Loucy (cell line): ENCODE measurements at regions not wholly inside any gene's neighbourhood (a gene's known extent, or its start where the extent isn't known, plus 50 kb on each side); places are given as distances from the start of the nearest gene placed in this dataset.

Source experiments
- CTCF ChIP-seq: fragments of 200-600 bp; sonication (generic); conservative IDR thresholded peaks from 2 replicates; pipeline ENCODE4 v1.5.1; 2014; ENCODE audit warnings: mild to moderate bottlenecking, antibody characterized with exemption, low read length
- EZH2phosphoT487 ChIP-seq: fragments of 200-600 bp; IDR thresholded peaks from 2 replicates; pipeline ENCODE4 v1.6.1; 2018; ENCODE audit warnings: antibody characterized with exemption, mild to moderate bottlenecking, moderate library complexity, borderline replicate concordance

- TF ChIP-seq CTCF (no peak), EZH2phosphoT487 (no peak)
These were observed 64.9 kb downstream of the DNAJB9 start for GRCh38 chr7:108634535-108634934.
